GM18517 (cell line): ENCODE measurements at regions not wholly inside any gene's neighbourhood (a gene's known extent, or its start where the extent isn't known, plus 50 kb on each side); places are given as distances from the start of the nearest gene placed in this dataset.
A peak's percentile ranks its signal among the peaks of the same experiment; 100 is the strongest.

Source experiments
- ATAC-seq: cut with Tn5 transposase; IDR thresholded peaks from one replicate; pipeline ENCODE4 v1.9.1; 2021; ENCODE audit warnings: mild to moderate bottlenecking, moderate library complexity; ENCODE audit not compliant: unreplicated experiment

DNA sequence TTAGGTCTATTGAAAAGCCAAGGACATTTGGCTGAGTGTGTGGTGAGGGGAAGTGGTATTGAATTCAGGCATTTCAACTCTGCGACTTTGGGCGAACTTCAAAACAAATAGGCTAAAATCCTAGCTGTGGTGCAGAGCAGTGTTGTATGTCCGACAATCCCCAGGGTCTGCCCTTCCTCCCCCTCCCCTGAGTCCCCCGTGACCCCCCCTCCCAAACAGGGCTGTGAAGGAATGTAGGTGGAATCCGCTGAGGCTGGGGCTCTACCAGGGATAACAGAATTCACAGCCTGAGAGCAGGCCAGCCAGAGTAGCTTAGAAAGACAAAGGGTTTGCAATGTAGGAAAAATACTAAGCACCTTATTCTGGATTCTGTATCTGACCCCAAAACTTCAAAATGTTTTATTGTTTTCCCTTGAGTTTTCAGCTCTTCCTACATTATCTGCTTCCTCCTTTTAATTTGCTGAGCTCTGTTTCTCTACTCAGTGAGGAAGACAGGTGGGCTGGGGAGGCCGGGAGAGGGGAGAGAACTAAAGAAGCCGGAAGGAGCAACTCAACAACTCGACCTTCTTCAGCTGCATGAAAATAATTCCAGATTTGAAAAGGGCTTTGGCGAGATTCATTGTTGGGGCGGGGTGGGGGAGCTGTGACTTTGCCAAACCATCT, 315.2 kb downstream of the BLID start:
- ATAC-seq, result no peak

DNA sequence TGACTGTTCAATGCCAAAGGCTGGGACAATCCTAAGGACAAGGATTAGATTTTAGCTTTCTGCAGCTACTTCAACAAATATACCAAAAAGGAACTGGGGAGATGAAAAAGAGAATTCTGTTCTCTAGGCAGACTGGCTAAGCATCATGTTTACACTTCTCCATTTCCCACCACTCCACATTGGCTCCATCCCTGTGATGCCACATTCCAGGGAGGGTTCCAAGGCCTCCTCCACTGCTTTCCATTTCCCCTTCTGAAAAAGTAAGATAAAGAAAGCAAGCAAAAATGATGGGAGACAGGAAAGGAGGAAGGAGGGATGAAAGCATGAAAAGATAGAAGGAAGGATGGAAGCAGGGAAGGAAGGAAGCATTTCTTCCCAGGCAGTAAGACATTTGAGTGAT, 315.8 kb downstream of the BLID start:
- no peak for ATAC-seq

DNA sequence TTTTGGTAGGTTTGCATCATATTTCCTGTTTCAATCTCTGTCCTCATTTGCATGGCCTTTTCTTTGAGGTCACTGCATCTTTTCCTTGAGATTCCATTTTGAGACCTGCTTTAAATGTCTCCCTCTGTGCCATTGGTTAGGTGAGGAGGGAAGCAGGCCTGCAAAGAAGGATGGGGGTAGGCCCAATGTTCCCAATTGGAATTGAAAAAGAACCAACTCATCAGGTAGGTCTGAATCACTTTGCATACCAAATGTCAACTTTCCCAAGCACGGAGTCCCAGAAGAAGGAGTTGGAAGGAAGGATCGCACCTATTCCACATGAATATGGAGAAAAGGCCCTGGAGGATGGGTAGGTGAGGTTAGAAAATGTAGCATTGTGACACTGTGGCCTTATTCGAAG, 318.5 kb downstream of the BLID start:
- ATAC-seq, result no peak

DNA sequence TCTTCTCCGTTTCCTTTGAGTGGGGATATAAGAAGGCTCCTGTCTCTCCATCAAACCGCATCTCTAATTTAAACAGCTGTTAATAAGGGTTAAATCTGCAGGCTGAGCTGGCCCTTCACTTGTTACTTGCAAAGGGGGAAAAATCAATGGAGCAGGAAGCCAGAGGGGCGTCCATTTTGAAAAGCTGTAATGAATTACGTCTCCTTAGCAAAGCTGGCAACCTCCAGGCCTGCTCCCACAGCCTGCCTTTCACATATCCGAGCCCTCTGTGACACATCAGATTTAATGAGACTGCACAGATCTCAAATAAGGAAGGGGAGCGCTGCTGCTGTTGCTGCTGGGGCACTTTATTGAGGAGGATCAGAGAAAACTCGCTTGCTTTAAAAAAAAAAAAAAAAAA, 320.8 kb downstream of the BLID start:
- ATAC-seq, result no peak

GRCh38 chr11:121794671-121795141, 321.3 kb downstream of the BLID start:
- ATAC-seq, result no peak

DNA sequence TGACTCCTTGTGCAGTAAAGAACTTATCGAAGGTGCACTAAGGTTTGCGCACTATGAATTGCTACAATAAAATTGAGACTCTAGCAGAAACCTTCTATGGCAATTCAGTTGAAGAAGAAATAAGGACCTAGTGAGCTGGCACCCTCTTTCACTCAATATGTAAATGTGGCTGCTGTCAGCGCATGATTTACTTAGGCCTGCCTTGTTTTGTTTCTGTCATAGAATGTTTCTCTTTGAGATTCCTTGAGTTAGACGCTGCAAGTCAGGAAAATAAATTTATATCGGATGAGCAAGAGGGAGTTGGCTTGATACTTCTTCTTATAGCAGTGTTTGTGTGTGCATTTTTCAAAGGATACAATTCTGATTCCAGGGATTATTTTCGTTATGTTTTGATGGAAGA, 322.1 kb downstream of the BLID start:
- no peak for ATAC-seq

GRCh38 chr11:121793291-121793690, 322.7 kb downstream of the BLID start:
- no peak for ATAC-seq

DNA sequence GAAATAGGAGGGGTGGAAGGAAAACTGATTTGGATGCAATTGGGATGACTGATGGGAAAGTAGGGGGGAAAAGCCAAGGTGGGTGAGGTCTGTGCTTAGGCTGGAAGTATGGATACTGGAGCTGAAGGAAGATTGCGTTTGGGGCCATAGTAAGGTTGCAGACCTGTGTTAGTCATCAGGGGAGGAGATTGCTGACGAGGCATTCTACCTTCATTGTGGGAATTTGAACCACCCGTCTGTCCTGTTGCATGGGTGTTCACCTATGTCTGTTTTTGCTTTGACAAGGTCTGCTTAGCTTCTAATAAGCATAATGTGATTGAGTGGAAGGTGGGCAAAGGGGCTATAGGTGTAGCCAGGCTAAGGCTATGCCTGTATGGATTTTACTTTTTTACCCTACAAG, 323.8 kb downstream of the BLID start:
- ATAC-seq, result no peak

- ATAC-seq, result no peak
Measured at GRCh38 chr11:121790430-121790829, 325.6 kb downstream of the BLID start.

DNA sequence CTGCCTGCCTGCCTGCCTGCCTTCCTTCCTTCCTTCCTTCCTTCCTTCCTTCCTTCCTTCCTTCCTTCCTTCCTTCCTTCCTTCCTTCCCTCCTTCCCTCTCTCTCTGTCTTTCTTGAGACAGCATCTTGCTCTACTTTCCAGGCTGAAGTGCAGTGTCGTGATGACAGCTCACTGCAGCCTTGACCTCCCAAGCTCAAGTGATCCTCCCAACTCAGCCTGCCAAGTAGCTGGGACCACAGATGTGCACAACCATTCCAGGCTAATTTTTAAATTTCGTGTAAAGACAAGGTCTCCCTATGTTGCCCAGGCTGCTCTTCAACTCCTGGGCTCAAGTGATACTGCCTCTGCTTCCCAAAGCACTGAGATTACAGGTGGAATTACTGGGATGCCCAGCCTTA, 328.2 kb upstream of the SORL1-AS1 start:
- ATAC-seq, result no peak

- no peak for ATAC-seq
Measured at GRCh38 chr11:121777056-121777455, 324.3 kb upstream of the SORL1-AS1 start.

DNA sequence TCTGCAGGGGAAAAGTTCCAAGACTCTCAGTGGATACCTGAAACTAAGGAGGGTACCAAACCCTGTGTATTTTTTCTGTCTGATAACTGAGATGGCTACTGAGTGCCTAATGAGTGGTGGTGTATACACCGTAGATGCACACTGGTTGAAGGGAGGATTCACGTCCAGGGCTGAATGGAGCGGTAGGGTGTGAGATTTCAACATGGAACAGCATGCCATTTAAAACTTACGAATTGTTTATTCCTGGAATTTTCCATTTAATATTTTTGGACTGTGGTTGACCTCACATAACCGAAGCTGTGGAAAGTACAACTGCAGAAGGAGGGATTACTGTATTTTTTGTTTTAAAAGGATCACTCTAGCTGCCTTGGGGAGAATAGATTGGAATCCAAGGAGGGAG, 322.5 kb upstream of the SORL1-AS1 start:
- ATAC-seq, result no peak

DNA sequence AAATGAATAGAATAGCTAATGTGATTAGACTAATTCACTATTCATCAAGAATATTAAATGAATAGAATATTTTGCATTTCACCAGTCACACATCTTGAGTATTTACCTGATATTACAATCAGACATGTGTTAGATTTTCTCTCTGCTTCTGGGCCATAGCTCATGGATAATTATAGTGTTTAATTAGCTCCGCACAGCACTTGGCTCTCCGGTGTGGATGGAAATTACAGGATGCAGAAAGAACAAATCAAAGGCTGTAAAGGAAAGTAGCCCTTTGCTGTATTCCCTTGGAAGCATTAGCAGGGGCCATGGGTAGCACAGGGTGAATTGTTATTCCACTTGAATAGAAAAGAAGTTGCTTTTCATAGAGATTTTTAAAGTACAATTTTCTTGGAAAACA, 320.3 kb upstream of the SORL1-AS1 start:
- no peak for ATAC-seq

GRCh38 chr11:121770939-121771595, 318.3 kb upstream of the SORL1-AS1 start:
- ATAC-seq, result no peak

GRCh38 chr11:121769191-121769590, 316.4 kb upstream of the SORL1-AS1 start:
- no peak for ATAC-seq

DNA sequence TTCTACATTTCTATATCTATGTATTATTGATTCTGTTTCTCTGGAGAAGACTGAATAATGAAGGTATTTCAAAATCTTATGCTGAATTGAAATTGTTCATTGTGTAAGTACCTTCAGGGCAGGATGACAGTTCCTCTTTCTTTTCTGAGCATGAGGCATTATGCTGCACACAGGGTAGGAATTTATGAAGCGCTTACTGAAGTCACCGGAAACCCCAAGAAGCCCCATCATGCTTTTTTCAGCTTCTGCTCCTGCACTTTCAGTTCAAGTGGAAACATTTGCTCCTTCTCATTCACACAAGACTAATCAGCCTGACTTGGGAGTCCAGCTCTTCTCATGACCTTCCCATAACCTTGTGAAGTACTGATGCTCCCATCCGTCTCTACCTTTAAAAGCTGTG, 314.7 kb upstream of the SORL1-AS1 start:
- ATAC-seq, result peak; percentile 67

DNA sequence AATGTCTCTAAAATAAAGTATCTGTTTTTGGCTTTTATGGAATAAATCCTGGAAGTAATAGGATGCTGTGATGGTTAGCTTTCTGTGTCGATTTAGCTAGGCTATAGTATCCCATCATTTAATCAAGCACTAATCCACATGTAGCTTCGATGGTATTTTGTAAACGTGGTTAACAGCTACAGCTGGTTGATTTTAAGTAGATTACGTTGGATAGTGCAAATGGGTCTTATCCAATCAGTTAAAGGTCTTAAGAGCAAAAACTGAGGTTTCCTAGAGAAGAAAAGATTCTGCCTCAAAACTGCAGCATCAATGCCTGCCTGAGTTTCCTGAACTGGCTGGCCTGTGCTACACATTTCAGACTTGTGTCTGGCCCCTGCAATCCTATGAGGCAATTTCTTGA, 314.2 kb upstream of the SORL1-AS1 start:
- peak; percentile 10 for ATAC-seq

DNA sequence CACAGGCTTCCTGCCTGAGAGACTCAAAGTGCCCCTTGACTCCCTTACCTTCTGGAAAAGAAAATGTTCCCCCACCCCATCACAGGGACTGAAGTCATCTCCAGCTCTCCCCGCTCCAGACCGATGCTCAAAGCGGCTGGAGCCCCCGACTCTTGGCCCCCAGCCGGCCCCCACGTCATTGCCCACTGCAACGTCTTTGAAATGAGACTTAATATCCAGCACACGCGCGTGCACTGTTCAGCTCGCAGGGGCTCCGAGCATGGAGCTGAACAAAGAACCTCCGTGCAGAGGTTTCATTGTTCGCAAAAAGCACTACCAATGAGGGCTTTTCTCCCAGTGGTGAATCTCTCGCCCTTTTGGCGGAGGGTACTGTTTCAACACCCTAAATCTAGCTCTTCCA, 313.4 kb upstream of the SORL1-AS1 start:
- ATAC-seq, result no peak

DNA sequence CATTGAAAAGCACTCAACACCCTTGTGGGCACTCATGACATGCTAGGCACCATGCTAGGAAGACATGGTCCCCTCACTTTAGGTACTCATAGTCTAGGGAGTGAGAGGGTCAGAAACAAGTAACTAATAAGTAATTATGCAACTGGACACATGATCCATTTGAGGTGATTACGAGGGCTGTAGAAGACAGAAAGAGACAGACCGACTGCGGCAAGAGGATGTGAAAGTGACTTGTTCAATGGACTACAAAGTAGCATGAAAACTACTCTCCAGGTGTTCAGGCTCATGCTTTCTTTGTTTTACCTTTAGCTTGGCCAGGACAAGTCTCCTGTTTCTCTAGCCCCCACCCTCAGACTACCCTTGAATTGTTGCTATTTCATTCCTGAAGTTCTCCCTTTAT, 310.8 kb upstream of the SORL1-AS1 start:
- ATAC-seq, result peak; percentile 77

- no peak for ATAC-seq
Measured at GRCh38 chr11:121762820-121763219, 310.1 kb upstream of the SORL1-AS1 start.

DNA sequence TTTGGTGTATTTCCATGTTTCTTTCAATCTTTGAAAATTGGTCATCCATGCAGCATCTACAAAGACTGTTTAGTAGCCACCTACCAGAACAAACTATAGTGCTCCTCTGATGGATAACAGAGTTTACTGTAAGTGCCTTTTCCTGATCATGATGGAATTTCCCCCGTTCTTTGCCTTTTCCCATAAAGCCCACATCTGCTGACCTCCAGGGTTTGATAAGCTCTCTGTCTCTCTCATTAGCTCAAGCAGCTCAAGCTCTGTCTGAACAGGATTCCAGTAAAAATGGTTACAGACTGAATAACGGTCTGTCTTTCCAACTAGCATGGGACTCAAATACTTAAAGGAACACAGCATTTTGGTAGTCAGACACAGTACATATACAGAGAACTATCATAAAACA, 308.4 kb upstream of the SORL1-AS1 start:
- no peak for ATAC-seq

DNA sequence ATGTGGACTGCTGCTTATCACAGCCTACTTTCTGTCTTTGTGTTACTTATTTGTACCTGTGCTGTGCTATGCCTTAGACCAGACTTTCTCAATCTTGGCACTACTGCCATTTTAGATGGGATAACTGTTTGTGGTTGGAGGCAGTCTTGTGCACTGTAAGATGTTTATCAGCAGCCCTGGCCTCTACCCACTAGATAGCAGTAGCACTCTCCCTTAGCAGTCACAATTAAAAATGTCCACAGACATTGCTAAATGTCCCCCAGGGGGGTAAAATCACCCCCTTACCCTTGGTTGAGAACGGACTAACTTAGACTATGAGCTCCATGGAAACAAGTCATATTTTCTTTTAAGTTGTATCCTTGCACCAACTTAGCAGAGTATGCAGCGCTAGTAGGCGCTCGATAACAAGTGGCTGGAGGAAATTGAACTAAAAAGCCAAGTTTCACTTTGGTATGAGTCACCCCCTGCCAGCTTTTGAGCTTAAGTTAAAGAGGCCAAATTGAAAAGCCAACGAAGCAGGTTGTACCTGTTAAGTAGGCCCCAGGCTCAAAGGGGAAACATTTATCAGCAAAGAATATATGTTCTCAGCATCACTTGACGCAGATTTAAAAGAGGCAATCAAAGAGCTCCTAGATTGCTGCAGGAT, 304.8 kb upstream of the SORL1-AS1 start:
- ATAC-seq, result no peak
